PC-9 (cell line): ENCODE measurements at regions not wholly inside any gene's neighbourhood (a gene's known extent, or its start where the extent isn't known, plus 50 kb on each side); places are given as distances from the start of the nearest gene placed in this dataset.

Experiments
- BruUV-seq: library from RNA; stranded (reverse); fragments of 400-500 nt; replicated peaks from 2 replicates; lab custom pipeline; 2021; lab: Mats Ljungman, UMichigan
- CTCF ChIA-PET: fragments of 300-600 bp; sonication (Branson Sonifier 250); formaldehyde crosslinking; loops from one replicate; lab custom pipeline; 2022; ENCODE audit warnings: antibody characterized with exemption; lab: Charles Lee
- POLR2A ChIA-PET: fragments of 300-600 bp; sonication (Branson Sonifier 250); formaldehyde crosslinking; loops from one replicate; lab custom pipeline; 2022; ENCODE audit warnings: antibody characterized with exemption; ENCODE audit not compliant: unreplicated experiment; lab: Charles Lee
- DNase-seq, 2 experiments: peaks; one replicate each; pipeline versions ENCODE4 v3.0.0 to v3.0.0-alpha.2; 2015 to 2022; ENCODE audit warnings: mixed read lengths in 1 of 2
- H2AFZ ChIP-seq: fragments of 200-600 bp; sonication (generic); 2 replicates; pipeline ENCODE4 v1.8.1; 2017; ENCODE audit warnings: antibody characterized with exemption
- H3F3A ChIP-seq: fragments of 200-600 bp; sonication (generic); 2 replicates; pipeline ENCODE4 v1.8.1; 2017; ENCODE audit warnings: antibody characterized with exemption, mild to moderate bottlenecking, low read depth; ENCODE audit not compliant: insufficient read depth
- H3K27ac ChIP-seq: fragments of 200-600 bp; sonication (generic); 2 replicates; pipeline ENCODE4 v1.6.1; 2016; ENCODE audit warnings: mixed run types
- H3K27me3 ChIP-seq: fragments of 200-600 bp; sonication (generic); 2 replicates; pipeline ENCODE4 v1.6.1; 2016; ENCODE audit warnings: low read depth, mixed run types; ENCODE audit not compliant: insufficient read depth
- H3K36me3 ChIP-seq: fragments of 200-600 bp; sonication (generic); 2 replicates; pipeline ENCODE4 v1.6.1; 2016; ENCODE audit warnings: low read depth, mixed run types
- H3K4me1 ChIP-seq: fragments of 200-600 bp; sonication (generic); replicated peaks from 2 replicates; pipeline ENCODE4 v1.6.1; 2016; ENCODE audit warnings: mixed run types; ENCODE audit not compliant: insufficient read depth
- H3K4me2 ChIP-seq: fragments of 200-600 bp; sonication (generic); 2 replicates; pipeline ENCODE4 v1.6.1; 2017; ENCODE audit warnings: mixed run types
- H3K4me3 ChIP-seq: fragments of 200-600 bp; sonication (generic); 2 replicates; pipeline ENCODE4 v1.6.1; 2016; ENCODE audit warnings: mixed run types
- H3K79me2 ChIP-seq: fragments of 200-600 bp; sonication (generic); 2 replicates; pipeline ENCODE4 v1.6.1; 2017; ENCODE audit warnings: low read depth, mixed run types
- H3K9me2 ChIP-seq: fragments of 200-600 bp; sonication (generic); 2 replicates; pipeline ENCODE4 v1.8.1; 2017; ENCODE audit warnings: mild to moderate bottlenecking; ENCODE audit not compliant: insufficient read depth
- H3K9me3 ChIP-seq: fragments of 200-600 bp; sonication (generic); 2 replicates; pipeline ENCODE4 v1.8.1; 2016; ENCODE audit warnings: low read depth; ENCODE audit not compliant: insufficient read depth
- H4K20me1 ChIP-seq: fragments of 200-600 bp; sonication (generic); 2 replicates; pipeline ENCODE4 v1.8.1; 2017; ENCODE audit not compliant: insufficient read depth
- EZH2 ChIP-seq: fragments of 200-600 bp; sonication (generic); IDR thresholded peaks from 2 replicates; pipeline ENCODE4 v1.8.0; 2017; ENCODE audit warnings: antibody characterized with exemption, low read depth
- intact Hi-C: fragments of 100-400 bp; cut with micrococcal nuclease; formaldehyde crosslinking; loops from one replicate; pipeline ENCODE4 v1.10.0; 2022; ENCODE audit not compliant: unreplicated experiment
- TF ChIP-seq, protein P1 (sequence below): fragments of 200-600 bp; sonication (generic); conservative IDR thresholded peaks from 2 replicates; pipeline ENCODE4 v1.6.1; 2017; ENCODE audit warnings: mixed run types, antibody characterized with exemption, mild to moderate bottlenecking, moderate library complexity

DNA sequence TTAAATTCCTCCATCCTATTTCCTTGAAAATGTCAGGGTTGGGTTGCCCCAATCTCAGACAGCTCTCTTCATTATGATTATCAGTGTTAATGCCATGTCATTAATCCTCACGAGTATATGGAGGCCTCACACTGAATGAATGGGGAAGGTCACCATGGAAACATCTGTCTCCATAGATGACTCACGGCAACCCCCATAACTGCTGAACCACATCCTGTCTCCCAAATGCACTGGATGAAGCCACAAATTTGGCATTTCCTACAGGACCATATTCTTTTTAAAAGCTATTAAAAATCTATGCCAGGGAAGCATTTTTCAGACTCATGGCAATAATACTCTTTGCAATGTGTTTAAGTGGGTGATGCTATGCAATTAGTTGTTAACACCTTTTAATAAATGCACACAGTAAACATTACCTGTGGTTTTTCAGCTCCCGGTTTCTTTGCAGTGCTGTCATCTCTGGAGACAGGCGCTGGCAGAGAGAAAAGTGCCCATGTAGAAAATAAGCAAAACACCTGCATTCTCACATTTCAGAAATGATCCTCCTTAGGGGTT is 80.1 kb upstream of the PTPRK start:
- no TSS peak for BruUV-seq
- intact Hi-C loops: no loop called here
- Histone ChIP-seq H3K79me2 (no peaks in the 10 kb centered on the region), H3K27ac (peak overlapping the region; percentile 81), H3K27me3 (no peaks in the 10 kb centered on the region), H3K4me1 (peaks cover 52% of the 10 kb centered on the region), H3K9me3 (peaks cover 5% of the 10 kb centered on the region; the same call in 1 of the 2 replicates), H2AFZ (0 out of 2 replicates have a peak overlapping the region, but pooled peaks have one; percentile 6), H3K4me3 (no peak overlapping the region), H3K36me3 (no peaks in the 10 kb centered on the region), H3K4me2 (peak overlapping the region; percentile 34), H3K9me2 (no peaks in the 10 kb centered on the region), H4K20me1 (no peaks in the 10 kb centered on the region), H3F3A (peaks cover 35% of the 10 kb centered on the region)
- CTCF ChIA-PET: no interaction called here
- DNase-seq: peak; percentile 47 to 78
- TF ChIP-seq, protein P1, sequence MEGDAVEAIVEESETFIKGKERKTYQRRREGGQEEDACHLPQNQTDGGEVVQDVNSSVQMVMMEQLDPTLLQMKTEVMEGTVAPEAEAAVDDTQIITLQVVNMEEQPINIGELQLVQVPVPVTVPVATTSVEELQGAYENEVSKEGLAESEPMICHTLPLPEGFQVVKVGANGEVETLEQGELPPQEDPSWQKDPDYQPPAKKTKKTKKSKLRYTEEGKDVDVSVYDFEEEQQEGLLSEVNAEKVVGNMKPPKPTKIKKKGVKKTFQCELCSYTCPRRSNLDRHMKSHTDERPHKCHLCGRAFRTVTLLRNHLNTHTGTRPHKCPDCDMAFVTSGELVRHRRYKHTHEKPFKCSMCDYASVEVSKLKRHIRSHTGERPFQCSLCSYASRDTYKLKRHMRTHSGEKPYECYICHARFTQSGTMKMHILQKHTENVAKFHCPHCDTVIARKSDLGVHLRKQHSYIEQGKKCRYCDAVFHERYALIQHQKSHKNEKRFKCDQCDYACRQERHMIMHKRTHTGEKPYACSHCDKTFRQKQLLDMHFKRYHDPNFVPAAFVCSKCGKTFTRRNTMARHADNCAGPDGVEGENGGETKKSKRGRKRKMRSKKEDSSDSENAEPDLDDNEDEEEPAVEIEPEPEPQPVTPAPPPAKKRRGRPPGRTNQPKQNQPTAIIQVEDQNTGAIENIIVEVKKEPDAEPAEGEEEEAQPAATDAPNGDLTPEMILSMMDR: no peak
- TF ChIP-seq EZH2: no peak
- POLR2A ChIA-PET: interaction anchor here (0.8 kb wide), 2 partner anchors 29 to 587 kb away, joined by 4 to 5 read pairs; no protein-coding TSS in a partner anchor

DNA sequence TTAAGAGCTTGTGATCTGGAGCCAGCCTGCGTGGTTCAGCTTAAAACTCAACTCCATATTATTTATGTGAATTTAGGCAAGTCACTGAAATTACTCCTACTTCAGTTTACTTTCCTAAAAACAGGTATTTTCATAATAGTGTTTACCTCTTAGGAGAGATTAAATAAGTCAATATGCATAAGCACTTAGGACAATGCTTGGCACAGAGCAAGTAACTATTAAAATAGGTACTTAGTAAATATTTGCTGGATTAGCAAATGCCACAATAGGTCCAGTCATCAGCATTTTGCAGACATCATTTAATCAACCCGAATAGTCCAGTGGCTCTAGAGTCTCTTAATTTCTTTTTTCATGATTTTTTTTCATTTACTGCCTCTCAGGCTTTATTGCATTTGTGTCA is 78.6 kb upstream of the PTPRK start:
- Histone ChIP-seq H3K9me2 (no peaks in the 10 kb centered on the region), H3K27ac (peak overlapping the region; percentile 81), H3K4me2 (peak overlapping the region; percentile 52), H3K27me3 (no peaks in the 10 kb centered on the region), H3K4me3 (no peak overlapping the region), H2AFZ (0 out of 2 replicates have a peak overlapping the region, but pooled peaks have one; percentile 3), H3K4me1 (peaks cover 52% of the 10 kb centered on the region), H3F3A (peaks cover 35% of the 10 kb centered on the region), H4K20me1 (no peaks in the 10 kb centered on the region), H3K79me2 (no peaks in the 10 kb centered on the region), H3K9me3 (peaks cover 9% of the 10 kb centered on the region; the same call in 1 of the 2 replicates), H3K36me3 (no peaks in the 10 kb centered on the region)
- DNase-seq: peak in 1 of 2 experiments; percentile 58
- BruUV-seq: TSS peak; percentile 57
- POLR2A ChIA-PET: interaction anchor here (0.6 kb wide), 1 partner anchor 1819 kb away, joined by 3 read pairs; no protein-coding TSS in a partner anchor
- no peak for TF ChIP-seq EZH2
- TF ChIP-seq, protein P1: no peak
- CTCF ChIA-PET: interaction anchor here (0.6 to 0.7 kb wide), 2 partner anchors 15 to 953 kb away, joined by 3 to 4 read pairs; no protein-coding TSS in a partner anchor
- intact Hi-C loops: no loop called here

DNA sequence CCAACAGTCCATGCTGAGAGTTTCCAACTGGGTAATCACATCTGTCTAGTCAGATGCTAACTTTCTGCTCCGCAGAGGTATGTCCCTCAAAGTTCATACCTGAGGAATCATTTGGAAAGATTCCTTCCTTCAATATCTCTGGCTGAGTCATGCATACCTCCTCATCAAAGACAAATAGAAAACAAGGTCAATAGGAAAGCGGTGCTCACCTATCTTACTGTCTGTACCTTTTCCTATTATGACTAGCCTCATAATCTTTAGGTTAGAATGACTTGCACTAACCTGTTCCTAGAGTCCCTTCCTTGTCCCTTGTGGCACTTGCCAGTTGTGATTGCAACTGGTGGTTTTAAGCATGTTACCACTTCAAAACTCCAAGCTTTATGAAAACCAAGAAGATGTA is 78.2 kb upstream of the PTPRK start:
- H3K4me2 ChIP-seq: peak overlapping the region; percentile 52
- no TSS peak for BruUV-seq
- no peaks in the 10 kb centered on the region for H4K20me1 ChIP-seq
- H3F3A ChIP-seq: peaks cover 35% of the 10 kb centered on the region
- peak; percentile 38 to 97 for DNase-seq
- H3K27ac ChIP-seq: peak overlapping the region; percentile 81
- intact Hi-C loops: loop anchor here (1.0 kb wide), 3 partner anchors 28 to 78 kb away; partner anchors contain the start of gene PTPRK
- ChIA-PET POLR2A (interaction anchor here (0.6 kb wide), 1 partner anchor 1818 kb away, joined by 3 read pairs; no protein-coding TSS in a partner anchor), CTCF (interaction anchor here (0.6 to 0.7 kb wide), 2 partner anchors 15 to 952 kb away, joined by 3 to 4 read pairs; no protein-coding TSS in a partner anchor)
- H3K4me1 ChIP-seq: peaks cover 52% of the 10 kb centered on the region
- no peak overlapping the region for H3K4me3 ChIP-seq
- TF ChIP-seq EZH2: no peak
- TF ChIP-seq, protein P1: no peak
- H3K27me3 ChIP-seq: no peaks in the 10 kb centered on the region
- H3K9me3 ChIP-seq: peaks cover 9% of the 10 kb centered on the region; the same call in 1 of the 2 replicates
- H2AFZ ChIP-seq: peak overlapping the region; percentile 3; the same call in 1 of the 2 replicates
- no peaks in the 10 kb centered on the region for H3K36me3 ChIP-seq
- H3K9me2 ChIP-seq: no peaks in the 10 kb centered on the region
- no peaks in the 10 kb centered on the region for H3K79me2 ChIP-seq
